PC-3 (cell line): ENCODE measurements at regions not wholly inside any gene's neighbourhood (a gene's known extent, or its start where the extent isn't known, plus 50 kb on each side); places are given as distances from the start of the nearest gene placed in this dataset.

Experiments used
- EZH2 ChIP-seq: fragments of 300-600 bp; sonication (generic); IDR thresholded peaks from one replicate; pipeline ENCODE4 v1.6.1; 2017; ENCODE audit warnings: antibody characterized with exemption, mild to moderate bottlenecking, low read length; ENCODE audit not compliant: unreplicated experiment
- TF ChIP-seq, protein P1 (sequence below): fragments of 300-600 bp; sonication (generic); conservative IDR thresholded peaks from 2 replicates; pipeline ENCODE4 v1.5.1; 2017; ENCODE audit warnings: antibody characterized with exemption, low read depth, mild to moderate bottlenecking, low read length

GRCh38 chr7:131108212-131108940, 219.3 kb upstream of the MKLN1 start:
- TF ChIP-seq, protein P1, sequence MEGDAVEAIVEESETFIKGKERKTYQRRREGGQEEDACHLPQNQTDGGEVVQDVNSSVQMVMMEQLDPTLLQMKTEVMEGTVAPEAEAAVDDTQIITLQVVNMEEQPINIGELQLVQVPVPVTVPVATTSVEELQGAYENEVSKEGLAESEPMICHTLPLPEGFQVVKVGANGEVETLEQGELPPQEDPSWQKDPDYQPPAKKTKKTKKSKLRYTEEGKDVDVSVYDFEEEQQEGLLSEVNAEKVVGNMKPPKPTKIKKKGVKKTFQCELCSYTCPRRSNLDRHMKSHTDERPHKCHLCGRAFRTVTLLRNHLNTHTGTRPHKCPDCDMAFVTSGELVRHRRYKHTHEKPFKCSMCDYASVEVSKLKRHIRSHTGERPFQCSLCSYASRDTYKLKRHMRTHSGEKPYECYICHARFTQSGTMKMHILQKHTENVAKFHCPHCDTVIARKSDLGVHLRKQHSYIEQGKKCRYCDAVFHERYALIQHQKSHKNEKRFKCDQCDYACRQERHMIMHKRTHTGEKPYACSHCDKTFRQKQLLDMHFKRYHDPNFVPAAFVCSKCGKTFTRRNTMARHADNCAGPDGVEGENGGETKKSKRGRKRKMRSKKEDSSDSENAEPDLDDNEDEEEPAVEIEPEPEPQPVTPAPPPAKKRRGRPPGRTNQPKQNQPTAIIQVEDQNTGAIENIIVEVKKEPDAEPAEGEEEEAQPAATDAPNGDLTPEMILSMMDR, result no peak
- no peak for TF ChIP-seq EZH2
